ENCODE measurements at regions not wholly inside any gene's neighbourhood (a gene's known extent, or its start where the extent isn't known, plus 50 kb on each side); places are given as distances from the start of the nearest gene placed in this dataset.

DNA sequence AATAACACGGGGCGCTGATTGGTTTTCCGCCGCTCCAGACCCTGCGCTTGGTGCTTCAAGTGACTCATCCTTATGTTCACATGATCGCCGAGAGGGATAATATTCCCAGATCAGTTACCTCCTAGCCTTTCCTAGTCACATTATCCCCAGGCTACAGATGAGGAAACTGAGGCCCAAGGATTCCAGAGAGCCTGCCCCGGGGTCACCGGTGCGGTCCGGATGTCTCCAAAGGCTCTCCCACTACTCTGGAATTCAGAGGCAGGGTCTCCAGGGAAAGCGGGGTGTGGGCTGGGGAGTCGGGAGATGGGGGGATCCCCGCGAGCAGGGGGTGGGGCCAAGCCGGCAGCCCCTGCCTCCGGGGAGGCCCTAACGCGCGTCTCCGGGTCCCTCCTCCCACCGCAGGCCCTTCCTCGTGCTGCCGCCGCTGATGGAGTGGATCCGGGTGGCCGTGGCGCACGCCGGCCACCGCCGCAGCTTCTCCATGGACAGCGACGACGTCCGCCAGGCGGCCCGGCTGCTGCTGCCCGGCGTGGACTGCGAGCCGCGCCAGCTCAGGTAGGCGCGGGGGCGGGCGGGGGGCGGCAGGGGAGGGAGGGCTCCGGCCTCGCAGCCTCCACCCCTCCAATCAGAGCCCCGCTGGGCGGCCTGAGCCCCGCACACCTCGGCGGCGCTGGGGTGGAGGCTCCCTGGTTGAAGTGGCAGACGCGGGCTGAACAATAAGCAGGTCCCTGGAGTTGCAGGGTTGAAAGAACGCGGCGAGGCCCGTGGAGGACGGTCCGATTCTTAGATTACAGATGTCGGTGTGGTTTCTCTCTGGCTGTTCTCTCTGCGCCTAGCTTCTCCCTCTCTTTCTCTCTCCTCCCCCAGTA, 104.6 kb upstream of the PWP1 start:
- no peak for DNase-seq (ENCODE audit: low read depth in 1 of 2, low spot score in 1 of 2)
- Histone ChIP-seq H3K27me3 (ENCODE audit: insufficient read depth, poor library complexity, severe bottlenecking) (no peaks in the 10 kb centered on the region), H3K27ac (replicated peaks) (no peak overlapping the region), H3K4me3 (replicated peaks; ENCODE audit: insufficient read depth, low read length) (no peak overlapping the region)
- TF ChIP-seq POLR2AphosphoS5 (IDR thresholded peaks at IDR 0.05; ENCODE audit: low read depth) (no peak), CTCF (IDR thresholded peaks at IDR 0.05; ENCODE audit: insufficient read depth, low read length) (no peak), GABPA (IDR thresholded peaks at IDR 0.05; ENCODE audit: low read depth) (no peak), SPI1 (IDR thresholded peaks at IDR 0.05; ENCODE audit: borderline replicate concordance, low read depth) (no peak)
- TF ChIP-seq, protein P1, sequence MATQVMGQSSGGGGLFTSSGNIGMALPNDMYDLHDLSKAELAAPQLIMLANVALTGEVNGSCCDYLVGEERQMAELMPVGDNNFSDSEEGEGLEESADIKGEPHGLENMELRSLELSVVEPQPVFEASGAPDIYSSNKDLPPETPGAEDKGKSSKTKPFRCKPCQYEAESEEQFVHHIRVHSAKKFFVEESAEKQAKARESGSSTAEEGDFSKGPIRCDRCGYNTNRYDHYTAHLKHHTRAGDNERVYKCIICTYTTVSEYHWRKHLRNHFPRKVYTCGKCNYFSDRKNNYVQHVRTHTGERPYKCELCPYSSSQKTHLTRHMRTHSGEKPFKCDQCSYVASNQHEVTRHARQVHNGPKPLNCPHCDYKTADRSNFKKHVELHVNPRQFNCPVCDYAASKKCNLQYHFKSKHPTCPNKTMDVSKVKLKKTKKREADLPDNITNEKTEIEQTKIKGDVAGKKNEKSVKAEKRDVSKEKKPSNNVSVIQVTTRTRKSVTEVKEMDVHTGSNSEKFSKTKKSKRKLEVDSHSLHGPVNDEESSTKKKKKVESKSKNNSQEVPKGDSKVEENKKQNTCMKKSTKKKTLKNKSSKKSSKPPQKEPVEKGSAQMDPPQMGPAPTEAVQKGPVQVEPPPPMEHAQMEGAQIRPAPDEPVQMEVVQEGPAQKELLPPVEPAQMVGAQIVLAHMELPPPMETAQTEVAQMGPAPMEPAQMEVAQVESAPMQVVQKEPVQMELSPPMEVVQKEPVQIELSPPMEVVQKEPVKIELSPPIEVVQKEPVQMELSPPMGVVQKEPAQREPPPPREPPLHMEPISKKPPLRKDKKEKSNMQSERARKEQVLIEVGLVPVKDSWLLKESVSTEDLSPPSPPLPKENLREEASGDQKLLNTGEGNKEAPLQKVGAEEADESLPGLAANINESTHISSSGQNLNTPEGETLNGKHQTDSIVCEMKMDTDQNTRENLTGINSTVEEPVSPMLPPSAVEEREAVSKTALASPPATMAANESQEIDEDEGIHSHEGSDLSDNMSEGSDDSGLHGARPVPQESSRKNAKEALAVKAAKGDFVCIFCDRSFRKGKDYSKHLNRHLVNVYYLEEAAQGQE (IDR thresholded peaks at IDR 0.05; ENCODE audit: insufficient replicate concordance, low read depth), result no peak

DNA sequence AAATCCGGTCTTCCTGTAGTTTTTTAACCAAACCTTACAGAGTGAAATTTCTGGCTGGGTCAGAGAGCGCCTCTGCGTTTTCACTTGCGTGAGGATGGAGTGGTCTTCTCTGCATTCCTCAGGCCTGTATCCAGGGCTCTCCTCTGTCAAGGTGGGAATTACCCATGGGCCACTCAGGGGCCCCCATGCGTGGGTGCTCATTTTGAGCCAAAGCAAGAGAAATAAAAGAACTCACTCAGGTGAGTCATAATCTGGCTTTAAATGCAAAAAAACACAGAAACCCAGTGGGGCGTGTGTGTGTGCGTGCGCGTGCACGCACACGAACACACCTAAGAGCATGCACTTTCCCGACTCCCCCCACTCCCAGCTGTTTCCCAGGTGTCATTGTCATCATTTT, 104.0 kb upstream of the PWP1 start:
- no peak overlapping the region for H3K27ac ChIP-seq (replicated peaks)
- DNase-seq (ENCODE audit: low read depth in 1 of 2, low spot score in 1 of 2), result no peak
- no peak overlapping the region for H3K4me3 ChIP-seq (replicated peaks; ENCODE audit: insufficient read depth, low read length)
- H3K27me3 ChIP-seq (ENCODE audit: insufficient read depth, poor library complexity, severe bottlenecking), result no peaks in the 10 kb centered on the region
- no peak for TF ChIP-seq GABPA (IDR thresholded peaks at IDR 0.05; ENCODE audit: low read depth)
- no peak for TF ChIP-seq POLR2AphosphoS5 (IDR thresholded peaks at IDR 0.05; ENCODE audit: low read depth)
- TF ChIP-seq, protein P1 (IDR thresholded peaks at IDR 0.05; ENCODE audit: insufficient replicate concordance, low read depth), result no peak
- TF ChIP-seq SPI1 (IDR thresholded peaks at IDR 0.05; ENCODE audit: borderline replicate concordance, low read depth), result no peak
- TF ChIP-seq CTCF (IDR thresholded peaks at IDR 0.05; ENCODE audit: insufficient read depth, low read length), result no peak

DNA sequence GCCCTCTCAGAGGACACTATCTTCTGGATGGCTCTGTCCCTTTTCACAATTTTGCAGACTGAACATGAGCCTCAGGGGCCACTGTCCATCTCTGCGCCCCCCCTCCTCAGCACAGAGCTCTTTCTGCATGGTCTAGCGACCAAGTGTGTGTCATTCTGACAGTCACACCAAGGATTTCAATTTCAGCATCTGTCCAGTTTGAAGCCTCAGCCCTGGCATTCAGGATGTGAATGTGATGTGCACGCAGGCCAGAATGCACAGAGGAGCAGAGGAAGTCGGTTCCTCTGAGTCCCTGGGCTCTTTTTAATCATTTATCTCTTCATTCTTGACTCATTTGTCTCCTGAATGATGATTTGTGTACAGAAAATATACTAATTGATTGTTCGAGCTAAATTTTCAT, 102.0 kb upstream of the PWP1 start:
- Histone ChIP-seq H3K27me3 (ENCODE audit: insufficient read depth, poor library complexity, severe bottlenecking) (no peaks in the 10 kb centered on the region), H3K4me3 (replicated peaks; ENCODE audit: insufficient read depth, low read length) (no peak overlapping the region), H3K27ac (replicated peaks) (no peak overlapping the region)
- no peak for DNase-seq (ENCODE audit: low read depth in 1 of 2, low spot score in 1 of 2)
- no peak for TF ChIP-seq POLR2AphosphoS5 (IDR thresholded peaks at IDR 0.05; ENCODE audit: low read depth)
- TF ChIP-seq SPI1 (IDR thresholded peaks at IDR 0.05; ENCODE audit: borderline replicate concordance, low read depth), result no peak
- TF ChIP-seq, protein P1 (IDR thresholded peaks at IDR 0.05; ENCODE audit: insufficient replicate concordance, low read depth), result no peak
- no peak for TF ChIP-seq CTCF (IDR thresholded peaks at IDR 0.05; ENCODE audit: insufficient read depth, low read length)

Measured in HL-60 (cell line).